ENCODE measurements at regions not wholly inside any gene's neighbourhood (a gene's known extent, or its start where the extent isn't known, plus 50 kb on each side); places are given as distances from the start of the nearest gene placed in this dataset.
"Not testable (repeated sequence)": the region's sequence is repeated elsewhere in the genome, so short reads cannot be mapped to it uniquely, and the experiment has no call there.

GRCh38 chr5:126003309-126003708 lies 419.9 kb upstream of the GRAMD2B start:
- Histone ChIP-seq H3K27ac (peak overlapping the region in 8 of 12 donors; percentile 46 to 80 (median 66)), H3K36me3 (no peaks in the 10 kb centered on the region), H3K27me3 (no peaks in the 10 kb centered on the region), H3K4me3 (no peak overlapping the region), H3K9me3 (no peaks in the 10 kb centered on the region), H3K4me1 (peaks cover 9 to 43% (median 22%) of the 10 kb centered on the region in 12 donors)
- ATAC-seq (peak; percentile 27 to 68 (median 58)), DNase-seq (peak; percentile 37 to 63 (median 54))
- no peak for TF ChIP-seq POLR2A (IDR thresholded peaks at IDR 0.05)
- no peak for TF ChIP-seq CTCF (IDR thresholded peaks at IDR 0.05)
- intact Hi-C loops (cut with DNase I): loop anchor here in 1 of 10 donors (5.0 kb wide), 1 partner anchor 39 kb away; no protein-coding TSS in a partner anchor
- 55 to 69% (median 65%) methylated on average over 3 of the region's 3 CpGs for WGBS, 4 donors

GRCh38 chr5:126004636-126005035 lies 418.6 kb upstream of the GRAMD2B start:
- TF ChIP-seq CTCF (IDR thresholded peaks at IDR 0.05) (no peak), POLR2A (IDR thresholded peaks at IDR 0.05) (no peak)
- Histone ChIP-seq H3K27ac (no peak overlapping the region), H3K27me3 (no peaks in the 10 kb centered on the region), H3K9me3 (no peaks in the 10 kb centered on the region), H3K4me1 (peaks cover 9 to 43% (median 22%) of the 10 kb centered on the region in 12 donors), H3K36me3 (no peaks in the 10 kb centered on the region), H3K4me3 (no peak overlapping the region)
- ATAC-seq (no peak), DNase-seq (no peak)
- WGBS, 4 donors: 46 to 58% (median 50%) methylated on average over 2 of the region's 2 CpGs
- intact Hi-C loops (cut with DNase I): loop anchor here in 1 of 10 donors (5.0 kb wide), 1 partner anchor 38 kb away; no protein-coding TSS in a partner anchor

GRCh38 chr5:126007841-126008240 lies 415.4 kb upstream of the GRAMD2B start:
- Histone ChIP-seq H3K36me3 (no peaks in the 10 kb centered on the region), H3K27me3 (no peaks in the 10 kb centered on the region), H3K4me3 (no peak overlapping the region), H3K9me3 (no peaks in the 10 kb centered on the region), H3K27ac (no peak overlapping the region), H3K4me1 (peaks cover 0 to 24% (median 13%) of the 10 kb centered on the region in 12 donors)
- 91 to 97% (median 96%) methylated on average over 1 of the region's 1 CpG for WGBS, 4 donors
- ATAC-seq (no peak), DNase-seq (no peak)
- TF ChIP-seq POLR2A (IDR thresholded peaks at IDR 0.05): no peak
- no peak for TF ChIP-seq CTCF (IDR thresholded peaks at IDR 0.05)
- intact Hi-C loops (cut with DNase I): no loop called here

- H3K9me3 ChIP-seq: no peaks in the 10 kb centered on the region
- H3K4me1 ChIP-seq: peaks cover 0 to 11% (median 2%) of the 10 kb centered on the region in 12 donors
- TF ChIP-seq CTCF (IDR thresholded peaks at IDR 0.05) (no peak), POLR2A (IDR thresholded peaks at IDR 0.05) (no peak)
- no peak overlapping the region for H3K27ac ChIP-seq
- no peaks in the 10 kb centered on the region for H3K27me3 ChIP-seq
- no peak overlapping the region for H3K4me3 ChIP-seq
- intact Hi-C loops (cut with DNase I): no loop called here
- DNase-seq (no peak), ATAC-seq (no peak)
- WGBS, 4 donors: 64 to 82% (median 76%) methylated on average over 5 of the region's 5 CpGs
- H3K36me3 ChIP-seq: no peaks in the 10 kb centered on the region
Observed at GRCh38 chr5:126009566-126009965, 413.6 kb upstream of the GRAMD2B start.

- H3K4me1 ChIP-seq: peaks cover 0 to 22% (median 10%) of the 10 kb centered on the region in 12 donors
- ATAC-seq; H3K36me3 ChIP-seq; H3K4me3 ChIP-seq; H3K9me3 ChIP-seq; intact Hi-C loops (cut with DNase I); DNase-seq; H3K27ac ChIP-seq; H3K27me3 ChIP-seq: not testable (repeated sequence)
- WGBS, 4 donors: 80 to 95% (median 91%) methylated on average over 7 of the region's 7 CpGs
Observed at GRCh38 chr5:126011526-126011925, 411.7 kb upstream of the GRAMD2B start.
